ENCODE measurements at regions not wholly inside any gene's neighbourhood (a gene's known extent, or its start where the extent isn't known, plus 50 kb on each side); places are given as distances from the start of the nearest gene placed in this dataset.

- Mint-ChIP-seq H3K4me3 (no peak overlapping the region), H3K36me3 (ENCODE audit: low read depth) (no peaks in the 10 kb centered on the region), H3K4me1 (ENCODE audit: low read depth) (no peaks in the 10 kb centered on the region), H3K27me3 (ENCODE audit: low read depth) (no peaks in the 10 kb centered on the region), H3K9me3 (no peaks in the 10 kb centered on the region), H3K27ac (no peak overlapping the region)
Observed at GRCh38 chr18:22683786-22684185, 249.3 kb upstream of the RBBP8 start.

GRCh38 chr18:22684268-22684667, 248.9 kb upstream of the RBBP8 start:
- Mint-ChIP-seq H3K36me3 (ENCODE audit: low read depth) (no peaks in the 10 kb centered on the region), H3K4me3 (no peak overlapping the region), H3K9me3 (no peaks in the 10 kb centered on the region), H3K27me3 (ENCODE audit: low read depth) (no peaks in the 10 kb centered on the region), H3K4me1 (ENCODE audit: low read depth) (no peaks in the 10 kb centered on the region), H3K27ac (no peak overlapping the region)

DNA sequence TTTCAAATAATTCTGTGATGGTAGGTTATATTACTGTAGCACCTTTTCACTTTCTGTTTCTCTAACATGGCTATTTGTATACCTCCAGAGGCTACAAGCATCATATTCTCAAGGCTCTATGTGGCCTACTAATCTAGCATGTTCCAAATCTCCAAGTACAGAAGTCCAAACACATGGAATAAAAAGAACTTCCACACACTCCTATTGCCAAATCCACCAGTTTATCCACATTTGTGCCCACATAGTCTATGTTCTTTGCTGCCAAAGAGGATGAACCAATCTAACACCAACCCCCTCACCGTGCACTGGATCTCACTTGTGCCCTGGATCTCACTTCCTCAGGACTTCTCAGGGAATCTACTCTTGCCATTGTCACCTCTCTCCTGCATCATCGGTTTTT, 247.3 kb upstream of the RBBP8 start:
- Mint-ChIP-seq H3K27me3 (ENCODE audit: low read depth) (no peaks in the 10 kb centered on the region), H3K4me3 (no peak overlapping the region), H3K4me1 (ENCODE audit: low read depth) (no peaks in the 10 kb centered on the region), H3K27ac (no peak overlapping the region), H3K36me3 (ENCODE audit: low read depth) (no peaks in the 10 kb centered on the region), H3K9me3 (no peaks in the 10 kb centered on the region)

DNA sequence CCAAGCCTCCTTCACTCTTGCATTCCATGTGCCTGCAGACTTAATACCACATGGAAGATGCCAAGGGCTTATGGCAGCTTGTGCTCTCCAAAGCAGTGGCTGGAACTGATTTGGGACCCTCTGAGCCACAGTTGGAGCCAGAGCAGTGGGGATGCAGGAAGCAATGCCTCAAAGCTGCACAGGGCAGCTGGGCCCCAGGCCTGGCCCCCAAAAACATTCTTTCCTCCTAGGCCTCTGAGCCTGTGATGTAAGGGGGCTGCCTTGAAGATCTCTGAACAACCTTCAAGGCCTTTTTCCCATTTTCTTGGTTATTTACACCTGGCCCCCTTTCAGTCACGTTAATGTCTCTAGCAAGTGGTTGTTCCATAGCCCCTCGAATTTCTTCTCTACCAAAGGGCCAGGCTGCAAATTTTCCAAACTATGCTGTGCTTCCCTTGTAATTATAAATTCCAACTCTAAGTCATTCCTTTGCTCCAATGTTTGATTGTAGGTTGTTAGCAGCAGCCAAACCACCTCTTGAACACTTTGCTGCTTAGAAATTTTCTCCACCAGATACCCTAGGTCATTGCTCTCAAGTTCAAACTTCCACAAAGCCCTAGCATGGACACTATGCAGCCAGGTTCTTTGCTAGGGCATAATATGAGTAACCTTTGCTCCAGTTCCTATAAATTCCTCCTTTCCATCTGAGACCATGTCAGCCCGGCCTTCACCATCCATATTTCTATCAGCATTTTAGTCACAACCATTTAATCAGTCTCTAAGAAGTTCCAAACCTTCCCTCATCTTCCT, 245.0 kb upstream of the RBBP8 start:
- H3K27ac Mint-ChIP-seq, result no peak overlapping the region
- no peaks in the 10 kb centered on the region for H3K9me3 Mint-ChIP-seq
- no peaks in the 10 kb centered on the region for H3K36me3 Mint-ChIP-seq (ENCODE audit: low read depth)
- no peaks in the 10 kb centered on the region for H3K27me3 Mint-ChIP-seq (ENCODE audit: low read depth)
- H3K4me1 Mint-ChIP-seq (ENCODE audit: low read depth), result no peaks in the 10 kb centered on the region
- no peak overlapping the region for H3K4me3 Mint-ChIP-seq

DNA sequence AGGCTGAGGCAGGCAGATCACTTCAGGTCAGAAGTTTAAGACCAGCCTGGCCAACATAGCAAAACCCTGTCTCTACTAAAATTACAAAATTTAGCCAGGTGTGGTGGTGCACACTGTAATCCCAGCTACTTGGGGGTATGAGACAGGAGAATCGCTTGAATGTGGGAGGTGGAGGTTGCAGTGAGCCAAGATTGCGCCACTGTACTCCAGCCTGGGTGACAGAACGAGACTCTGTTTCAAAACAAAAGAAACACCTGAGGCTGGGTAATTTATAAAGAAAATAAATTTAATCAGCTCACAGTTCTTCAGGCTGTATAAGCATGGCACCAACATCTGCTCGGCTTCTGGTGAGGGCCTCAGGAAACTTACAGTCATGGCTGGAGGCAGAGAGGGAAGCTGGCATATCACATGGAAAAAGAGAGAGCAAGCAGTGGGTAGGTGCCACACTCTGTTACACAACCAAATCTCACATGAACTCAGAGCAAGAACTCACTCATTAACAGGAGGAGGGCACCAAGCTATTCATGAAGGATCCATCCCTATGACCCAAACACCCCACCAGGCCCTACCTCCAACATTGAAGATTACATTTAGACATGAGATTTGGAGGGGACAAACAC, 244.1 kb upstream of the RBBP8 start:
- Mint-ChIP-seq H3K9me3 (no peaks in the 10 kb centered on the region), H3K27me3 (ENCODE audit: low read depth) (no peaks in the 10 kb centered on the region), H3K4me3 (no peak overlapping the region), H3K36me3 (ENCODE audit: low read depth) (no peaks in the 10 kb centered on the region), H3K27ac (no peak overlapping the region), H3K4me1 (ENCODE audit: low read depth) (no peaks in the 10 kb centered on the region)

- H3K4me3 Mint-ChIP-seq, result no peak overlapping the region
- no peaks in the 10 kb centered on the region for H3K4me1 Mint-ChIP-seq (ENCODE audit: low read depth)
- no peaks in the 10 kb centered on the region for H3K27me3 Mint-ChIP-seq (ENCODE audit: low read depth)
- H3K9me3 Mint-ChIP-seq, result no peaks in the 10 kb centered on the region
- no peaks in the 10 kb centered on the region for H3K36me3 Mint-ChIP-seq (ENCODE audit: low read depth)
- no peak overlapping the region for H3K27ac Mint-ChIP-seq
Observed at GRCh38 chr18:22689712-22690111, 243.4 kb upstream of the RBBP8 start.

DNA sequence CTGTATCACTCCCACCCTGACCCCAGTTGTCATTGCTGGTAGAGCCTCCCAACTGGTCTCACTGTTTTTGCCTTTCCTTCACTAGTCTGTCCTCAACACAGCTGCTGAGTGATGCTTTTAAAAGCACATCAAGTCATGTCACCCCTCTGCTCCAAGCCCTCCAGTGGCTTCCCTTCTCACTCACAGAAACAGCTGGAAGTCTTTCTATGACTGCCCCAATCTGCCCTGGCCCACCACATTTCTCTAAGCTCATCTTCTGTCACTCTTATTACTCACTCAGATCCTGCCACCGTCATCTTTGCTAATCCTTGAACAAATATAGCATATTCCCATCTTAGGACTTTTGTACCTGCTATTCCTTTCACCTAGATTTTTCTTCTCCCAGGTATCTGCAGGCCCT, 242.6 kb upstream of the RBBP8 start:
- Mint-ChIP-seq H3K9me3 (no peaks in the 10 kb centered on the region), H3K27ac (no peak overlapping the region), H3K4me3 (no peak overlapping the region), H3K4me1 (ENCODE audit: low read depth) (no peaks in the 10 kb centered on the region), H3K27me3 (ENCODE audit: low read depth) (no peaks in the 10 kb centered on the region), H3K36me3 (ENCODE audit: low read depth) (no peaks in the 10 kb centered on the region)

DNA sequence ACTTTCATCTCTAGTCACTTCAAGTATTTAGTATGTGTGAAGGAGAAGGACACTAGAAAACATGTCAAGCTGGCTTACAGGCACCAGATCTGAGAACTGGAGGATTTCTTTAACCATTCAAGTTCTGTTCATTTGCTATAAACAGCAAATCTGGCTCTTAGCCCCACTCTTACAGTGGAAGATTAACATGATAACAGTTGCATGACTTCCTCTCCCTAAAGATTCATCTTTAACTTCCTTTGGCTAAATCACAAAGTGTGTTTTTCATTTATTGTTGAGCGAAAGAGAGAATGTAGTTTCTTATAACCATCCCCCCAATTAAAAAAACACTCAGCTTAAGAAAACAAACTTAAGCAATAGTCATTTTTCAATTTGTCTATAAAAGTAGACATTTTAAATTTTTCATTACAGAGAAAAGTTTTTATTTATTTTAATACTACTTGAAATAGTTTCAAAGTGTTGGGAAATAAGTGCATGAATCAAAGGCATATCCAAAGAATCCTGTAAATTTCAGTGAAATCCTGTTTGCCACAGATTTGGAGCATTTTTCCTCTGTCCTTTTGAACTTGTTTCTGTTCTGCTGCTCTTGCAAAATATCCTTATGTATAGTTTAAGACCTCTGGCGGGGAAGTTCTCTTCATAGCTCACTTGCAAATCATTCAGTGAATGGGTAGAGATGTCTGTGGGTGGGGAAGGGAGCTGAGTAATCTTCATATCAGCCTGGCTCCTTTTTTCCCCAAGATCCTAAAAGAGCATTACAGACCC, 241.0 kb upstream of the RBBP8 start:
- H3K9me3 Mint-ChIP-seq, result no peaks in the 10 kb centered on the region
- H3K27ac Mint-ChIP-seq, result no peak overlapping the region
- H3K4me1 Mint-ChIP-seq (ENCODE audit: low read depth), result no peaks in the 10 kb centered on the region
- H3K27me3 Mint-ChIP-seq (ENCODE audit: low read depth), result no peaks in the 10 kb centered on the region
- no peak overlapping the region for H3K4me3 Mint-ChIP-seq
- no peaks in the 10 kb centered on the region for H3K36me3 Mint-ChIP-seq (ENCODE audit: low read depth)

DNA sequence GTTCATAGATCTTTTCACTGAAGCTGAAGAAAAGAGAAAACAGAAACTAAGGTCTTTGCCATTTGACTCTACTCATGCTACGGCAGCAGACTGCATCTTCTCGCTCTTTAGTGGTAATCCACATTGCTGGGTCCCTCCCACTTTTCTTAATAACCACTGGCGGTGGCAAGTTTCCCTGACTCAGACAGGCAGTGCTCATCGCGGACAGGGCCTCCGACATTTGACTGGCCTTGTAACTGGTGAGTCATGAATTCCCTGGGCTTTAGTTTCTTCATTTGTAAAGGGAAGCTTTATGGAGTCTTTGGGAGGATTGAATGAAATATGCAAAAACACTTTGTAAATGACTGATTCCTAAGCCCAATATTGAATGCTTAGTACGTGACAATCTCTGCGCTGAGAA, 238.2 kb upstream of the RBBP8 start:
- H3K4me1 Mint-ChIP-seq (ENCODE audit: low read depth), result no peaks in the 10 kb centered on the region
- H3K9me3 Mint-ChIP-seq, result no peaks in the 10 kb centered on the region
- peaks cover 2% of the 10 kb centered on the region for H3K27me3 Mint-ChIP-seq (ENCODE audit: low read depth)

GRCh38 chr18:22695674-22696073, 237.5 kb upstream of the RBBP8 start:
- Mint-ChIP-seq H3K4me3 (no peak overlapping the region), H3K4me1 (ENCODE audit: low read depth) (no peaks in the 10 kb centered on the region), H3K27ac (no peak overlapping the region), H3K36me3 (ENCODE audit: low read depth) (no peaks in the 10 kb centered on the region), H3K9me3 (no peaks in the 10 kb centered on the region), H3K27me3 (ENCODE audit: low read depth) (peaks cover 3% of the 10 kb centered on the region)

More for the DNA sequence above, 238.2 kb upstream of the RBBP8 start:
- Mint-ChIP-seq H3K27ac (no peak overlapping the region), H3K36me3 (ENCODE audit: low read depth) (no peaks in the 10 kb centered on the region), H3K4me3 (no peak overlapping the region)

DNA sequence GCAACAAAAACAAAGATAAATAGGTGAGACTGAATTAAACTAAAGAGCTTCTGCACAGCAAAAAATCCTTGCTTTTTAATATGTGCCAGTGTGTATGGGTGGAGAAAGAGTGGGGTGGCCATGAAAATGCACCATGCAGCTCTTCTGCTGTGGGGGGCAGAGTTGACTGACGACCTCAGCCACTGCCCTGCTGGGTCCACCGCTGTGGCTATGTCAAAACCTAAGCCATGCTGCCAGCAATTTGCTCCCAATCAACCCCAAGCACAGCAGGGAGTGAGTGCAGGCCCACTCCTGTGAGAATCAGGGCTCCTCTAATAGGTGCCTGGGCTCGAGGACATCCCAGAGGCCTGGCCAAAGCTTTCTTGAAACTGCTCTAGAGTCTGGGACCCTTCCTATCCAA, 235.6 kb upstream of the RBBP8 start:
- Mint-ChIP-seq H3K27me3 (ENCODE audit: low read depth) (peaks cover 3% of the 10 kb centered on the region), H3K36me3 (ENCODE audit: low read depth) (no peaks in the 10 kb centered on the region), H3K4me3 (no peak overlapping the region), H3K9me3 (no peaks in the 10 kb centered on the region), H3K4me1 (ENCODE audit: low read depth) (no peaks in the 10 kb centered on the region), H3K27ac (no peak overlapping the region)

GRCh38 chr18:22698711-22699110, 234.4 kb upstream of the RBBP8 start:
- H3K4me1 Mint-ChIP-seq (ENCODE audit: low read depth), result no peaks in the 10 kb centered on the region
- H3K9me3 Mint-ChIP-seq, result no peaks in the 10 kb centered on the region
- no peaks in the 10 kb centered on the region for H3K36me3 Mint-ChIP-seq (ENCODE audit: low read depth)
- no peak overlapping the region for H3K27ac Mint-ChIP-seq
- H3K4me3 Mint-ChIP-seq, result no peak overlapping the region
- H3K27me3 Mint-ChIP-seq (ENCODE audit: low read depth), result peaks cover 3% of the 10 kb centered on the region

GRCh38 chr18:22699629-22700028, 233.5 kb upstream of the RBBP8 start:
- no peak overlapping the region for H3K4me3 Mint-ChIP-seq
- no peaks in the 10 kb centered on the region for H3K4me1 Mint-ChIP-seq (ENCODE audit: low read depth)
- no peak overlapping the region for H3K27ac Mint-ChIP-seq
- H3K27me3 Mint-ChIP-seq (ENCODE audit: low read depth), result peaks cover 3% of the 10 kb centered on the region
- H3K36me3 Mint-ChIP-seq (ENCODE audit: low read depth), result no peaks in the 10 kb centered on the region
- H3K9me3 Mint-ChIP-seq, result no peaks in the 10 kb centered on the region

- no peak overlapping the region for H3K4me3 Mint-ChIP-seq
- H3K9me3 Mint-ChIP-seq, result no peaks in the 10 kb centered on the region
- H3K36me3 Mint-ChIP-seq (ENCODE audit: low read depth), result no peaks in the 10 kb centered on the region
- peaks cover 3% of the 10 kb centered on the region for H3K27me3 Mint-ChIP-seq (ENCODE audit: low read depth)
- no peak overlapping the region for H3K27ac Mint-ChIP-seq
- H3K4me1 Mint-ChIP-seq (ENCODE audit: low read depth), result no peaks in the 10 kb centered on the region
Observed at GRCh38 chr18:22700920-22701319, 232.2 kb upstream of the RBBP8 start.

- H3K4me3 Mint-ChIP-seq, result no peak overlapping the region
- no peaks in the 10 kb centered on the region for H3K4me1 Mint-ChIP-seq (ENCODE audit: low read depth)
- no peaks in the 10 kb centered on the region for H3K9me3 Mint-ChIP-seq
- no peak overlapping the region for H3K27ac Mint-ChIP-seq
- peaks cover 3% of the 10 kb centered on the region for H3K27me3 Mint-ChIP-seq (ENCODE audit: low read depth)
- no peaks in the 10 kb centered on the region for H3K36me3 Mint-ChIP-seq (ENCODE audit: low read depth)
Observed at GRCh38 chr18:22701326-22701725, 231.8 kb upstream of the RBBP8 start.
